HS-27A (cell line): ENCODE measurements at regions not wholly inside any gene's neighbourhood (a gene's known extent, or its start where the extent isn't known, plus 50 kb on each side); places are given as distances from the start of the nearest gene placed in this dataset.
A peak's percentile ranks its signal among the peaks of the same experiment; 100 is the strongest.

Experiments
- DNase-seq: peaks from one replicate; pipeline ENCODE4 v3.0.0-alpha.2; 2012; ENCODE audit warnings: low read depth, missing footprints

- DNase-seq: no peak
Observed at GRCh38 chr21:26739189-26739588, 106.0 kb downstream of the ADAMTS1 start.

- no peak for DNase-seq
Observed at GRCh38 chr21:26736449-26736848, 108.8 kb downstream of the ADAMTS1 start.

- DNase-seq: peak; percentile 30
Observed at GRCh38 chr21:26732432-26733221, 112.6 kb downstream of the ADAMTS1 start.

GRCh38 chr21:26719750-26720149 is 125.5 kb downstream of the ADAMTS1 start:
- DNase-seq: no peak

- no peak for DNase-seq
Observed at GRCh38 chr21:26717146-26717739, 128.0 kb downstream of the ADAMTS1 start.

GRCh38 chr21:26715878-26716506 is 129.2 kb downstream of the ADAMTS1 start:
- peak; percentile 34 for DNase-seq

GRCh38 chr21:26715116-26715515 is 130.1 kb downstream of the ADAMTS1 start:
- DNase-seq: no peak

- no peak for DNase-seq
Observed at GRCh38 chr21:26710155-26710554, 135.1 kb downstream of the ADAMTS1 start.

DNA sequence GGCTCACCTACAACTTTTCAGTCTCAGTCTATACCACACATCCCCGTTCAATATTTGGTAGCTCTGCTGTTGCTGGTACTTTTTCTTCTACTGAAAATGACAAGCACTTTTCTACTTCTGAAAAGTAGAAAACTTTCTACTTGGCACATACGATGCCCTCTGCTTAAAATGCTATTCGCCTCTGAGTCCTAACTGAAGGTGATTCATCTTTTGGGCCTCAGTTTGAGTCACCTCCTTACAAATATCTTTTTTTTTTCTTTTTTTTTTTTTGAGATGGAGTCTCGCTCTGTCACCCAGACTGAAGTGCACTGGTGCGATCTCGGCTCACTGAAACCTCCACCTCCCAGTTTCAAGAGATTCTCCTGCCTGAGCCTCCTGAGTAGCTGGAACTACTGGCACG is 136.0 kb upstream of the CYYR1 start:
- no peak for DNase-seq

- DNase-seq: no peak
Observed at GRCh38 chr21:26708223-26708800, 135.2 kb upstream of the CYYR1 start.

DNA sequence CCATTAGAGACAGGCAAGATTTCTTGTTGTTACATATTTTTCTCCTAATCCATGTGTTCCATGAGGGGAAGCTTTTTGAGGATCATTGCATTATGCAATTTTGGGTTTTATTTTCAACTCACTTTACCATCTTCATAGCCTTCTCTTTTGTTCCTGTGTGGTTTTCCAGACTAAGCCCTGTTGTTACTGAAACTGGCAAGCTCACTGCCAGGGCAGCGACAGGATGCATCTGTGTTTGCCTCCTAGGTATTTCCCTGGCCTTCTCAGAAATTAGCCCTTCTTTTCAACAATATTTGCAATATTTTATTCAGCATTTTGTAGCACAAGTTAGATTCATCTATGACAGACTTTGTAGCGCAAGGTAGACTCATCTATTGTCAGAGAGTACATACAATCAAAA is 134.2 kb upstream of the CYYR1 start:
- DNase-seq: no peak

- no peak for DNase-seq
Observed at GRCh38 chr21:26698416-26698815, 125.3 kb upstream of the CYYR1 start.

GRCh38 chr21:26691416-26691815 is 118.3 kb upstream of the CYYR1 start:
- DNase-seq: no peak

DNA sequence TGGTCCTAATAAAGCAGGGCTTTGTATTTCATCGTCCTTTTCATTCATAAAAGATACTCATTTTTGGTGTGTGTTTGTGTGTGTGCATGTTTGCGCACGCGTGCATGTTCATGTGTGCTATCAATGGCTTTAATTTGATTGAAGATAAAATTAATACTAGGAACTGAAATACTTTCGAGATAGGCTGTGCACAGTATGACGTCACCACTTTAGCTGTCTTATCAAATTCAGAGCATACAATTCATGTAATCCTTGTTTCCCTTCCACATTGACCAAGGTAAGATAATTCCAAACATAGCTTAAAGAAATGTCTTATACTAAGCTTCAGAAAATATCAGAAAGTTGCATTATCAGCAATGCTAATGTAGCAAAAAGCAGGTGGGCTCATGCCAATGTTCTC is 113.6 kb upstream of the CYYR1 start:
- no peak for DNase-seq

GRCh38 chr21:26686278-26686677 is 113.2 kb upstream of the CYYR1 start:
- DNase-seq: peak; percentile 38

DNA sequence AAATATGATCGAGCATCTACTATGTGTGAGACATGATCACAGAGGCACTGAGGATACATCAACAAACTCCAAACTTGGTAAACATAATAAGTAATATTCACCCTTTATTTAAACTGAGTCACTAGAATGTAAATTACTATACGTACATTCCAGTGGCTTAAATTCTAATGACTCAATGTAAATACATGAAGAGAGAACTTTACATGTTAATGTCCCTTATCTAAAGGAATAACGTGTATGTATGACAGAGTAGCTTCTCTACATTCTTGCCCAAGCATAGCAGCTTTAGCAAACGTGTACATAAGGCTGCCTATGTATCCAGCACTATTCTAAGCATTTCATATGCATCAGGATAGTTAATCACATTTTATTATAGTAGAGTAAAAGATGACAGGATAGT is 111.8 kb upstream of the CYYR1 start:
- DNase-seq: no peak

DNA sequence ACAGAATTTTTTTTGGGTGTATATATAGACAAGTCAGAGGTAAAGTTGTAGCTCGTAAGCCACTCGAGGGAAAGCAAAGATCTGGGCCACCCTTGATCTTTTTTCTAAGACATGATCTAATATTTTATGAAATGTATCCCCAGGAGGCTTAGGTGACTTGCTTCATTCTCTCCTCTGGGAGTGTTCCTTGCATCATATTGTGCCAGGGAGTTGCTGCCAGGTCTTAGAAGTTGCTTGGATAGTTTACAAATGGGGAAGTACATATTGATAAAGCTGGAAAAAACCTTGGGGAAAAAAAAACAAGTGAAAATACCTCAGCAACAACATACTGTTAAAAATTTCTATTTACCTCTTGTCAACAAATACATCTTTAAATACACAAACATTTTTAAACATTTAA is 110.9 kb upstream of the CYYR1 start:
- no peak for DNase-seq

DNA sequence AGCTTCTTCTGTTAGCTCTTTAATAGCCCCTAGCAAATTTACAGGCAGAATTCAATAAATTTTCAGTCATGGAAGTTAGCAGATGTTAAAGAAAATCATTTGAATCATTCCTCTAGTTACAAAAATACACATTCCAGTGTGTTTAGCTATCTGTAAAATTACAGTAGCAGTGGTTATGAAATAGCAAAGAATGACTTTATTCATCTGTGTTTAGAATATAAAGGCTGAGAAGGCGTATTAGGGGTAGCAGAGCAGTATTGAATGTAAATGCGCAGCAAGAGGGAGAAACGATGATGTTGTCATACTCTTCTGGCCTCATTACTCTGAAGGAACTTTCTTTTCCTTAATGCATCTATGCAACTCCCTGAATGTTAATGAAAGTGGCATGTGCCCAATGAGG is 106.2 kb upstream of the CYYR1 start:
- no peak for DNase-seq

- no peak for DNase-seq
Observed at GRCh38 chr21:26674323-26674722, 101.2 kb upstream of the CYYR1 start.

DNA sequence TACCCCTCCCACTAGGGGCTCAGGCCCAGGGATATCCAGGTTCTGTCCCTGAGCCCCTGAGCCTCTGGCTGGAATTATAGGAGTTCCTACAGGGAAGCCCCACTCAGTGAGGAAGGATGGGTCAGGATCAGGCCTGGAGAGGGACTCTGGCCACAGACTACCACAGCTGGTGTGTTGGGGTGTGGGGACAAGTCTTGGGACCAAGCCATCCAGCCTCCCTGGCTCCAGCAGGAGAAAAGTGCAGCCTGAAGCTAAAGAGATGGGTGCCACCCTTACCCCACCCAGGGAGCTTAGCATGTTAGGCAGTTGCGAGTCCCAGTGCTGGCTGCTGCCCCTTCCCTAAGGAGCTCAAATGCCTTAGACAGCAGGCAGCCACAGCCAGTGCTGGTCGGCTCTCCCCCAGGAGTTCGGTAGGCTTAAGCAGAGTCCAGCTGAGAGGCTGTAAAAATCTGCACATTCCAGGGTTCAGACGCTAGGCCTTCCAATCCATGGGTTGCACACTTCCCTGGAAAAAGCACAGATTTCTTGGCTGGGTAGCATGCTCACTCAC is 96.2 kb upstream of the CYYR1 start:
- DNase-seq: no peak

DNA sequence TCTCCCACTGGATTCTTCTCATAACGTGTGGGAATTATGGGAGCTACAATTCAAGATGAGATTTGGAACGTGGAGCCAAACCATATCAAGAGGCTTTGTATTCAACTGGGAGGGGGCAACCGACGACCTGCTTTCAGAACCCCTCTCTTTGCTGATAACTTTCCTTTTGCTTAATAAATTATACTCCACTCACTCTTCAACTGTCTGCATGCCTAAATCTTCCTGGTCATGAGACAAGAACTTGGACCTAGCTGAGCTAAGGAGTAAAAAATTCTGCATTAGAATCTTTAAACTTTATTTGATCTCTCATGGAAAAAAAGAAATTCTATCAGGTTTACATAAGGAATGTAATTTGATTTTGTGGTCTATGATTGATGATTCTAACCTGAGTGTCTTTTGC is 86.7 kb upstream of the CYYR1 start:
- no peak for DNase-seq

GRCh38 chr21:26659182-26659581 is 86.1 kb upstream of the CYYR1 start:
- DNase-seq: no peak

GRCh38 chr21:26655460-26655859 is 82.4 kb upstream of the CYYR1 start:
- no peak for DNase-seq
